AG04449 (cell line): ENCODE measurements at regions not wholly inside any gene's neighbourhood (a gene's known extent, or its start where the extent isn't known, plus 50 kb on each side); places are given as distances from the start of the nearest gene placed in this dataset.

Source experiments
- CTCF ChIA-PET: fragments of 350-600 bp; formaldehyde crosslinking; extraction: SDS; loops from one replicate; lab custom pipeline; 2021; ENCODE audit warnings: antibody characterized with exemption; lab: Yijun Ruan, JAX
- POLR2A ChIA-PET: fragments of 400-600, 350-600 bp; formaldehyde crosslinking; extraction: SDS; loops from one replicate; lab custom pipeline; 2020; ENCODE audit warnings: antibody characterized with exemption, inconsistent platforms; lab: Yijun Ruan, JAX
- DNase-seq: peaks from one replicate; pipeline ENCODE4 v3.0.0-alpha.2; 2010; ENCODE audit warnings: low read depth, low spot score
- H3K4me3 ChIP-seq: 2 replicates; pipeline ENCODE4 v1.5.1; 2011; ENCODE audit warnings: low read depth, mild to moderate bottlenecking, control low read depth, low read length
- CTCF ChIP-seq: IDR thresholded peaks from one replicate; pipeline ENCODE4 v1.5.1; 2011; ENCODE audit warnings: mild to moderate bottlenecking, moderate library complexity, low read length, control low read depth, inconsistent platforms; ENCODE audit not compliant: insufficient read depth; ENCODE audit errors: missing control alignments

GRCh38 chr11:28834877-28835276 is 726.7 kb downstream of the METTL15 start:
- DNase-seq = peak; percentile 66
- no peak overlapping the region for H3K4me3 ChIP-seq
- no peak for TF ChIP-seq CTCF
- ChIA-PET POLR2A (interaction anchor here (0.7 to 1.1 kb wide), 7 partner anchors 47 to 1138 kb away, joined by 3 to 4 read pairs (median 3); partner anchors contain the start of gene BDNF), CTCF (no interaction called here)

- POLR2A ChIA-PET = no interaction called here
- CTCF ChIA-PET = no interaction called here
- TF ChIP-seq CTCF = no peak
- peak; percentile 98 for DNase-seq
- H3K4me3 ChIP-seq = no peak overlapping the region
Measured at GRCh38 chr11:28833670-28834069, 725.5 kb downstream of the METTL15 start.

GRCh38 chr11:28833169-28833568 is 725.0 kb downstream of the METTL15 start:
- DNase-seq = no peak
- CTCF ChIA-PET = no interaction called here
- no peak for TF ChIP-seq CTCF
- POLR2A ChIA-PET = no interaction called here
- H3K4me3 ChIP-seq = no peak overlapping the region

GRCh38 chr11:28826807-28827206 is 718.6 kb downstream of the METTL15 start:
- POLR2A ChIA-PET = no interaction called here
- no peak for DNase-seq
- no peak overlapping the region for H3K4me3 ChIP-seq
- CTCF ChIA-PET = no interaction called here
- no peak for TF ChIP-seq CTCF

- no peak for DNase-seq
- no peak for TF ChIP-seq CTCF
- H3K4me3 ChIP-seq = no peak overlapping the region
- ChIA-PET CTCF (interaction anchor here (1.2 kb wide), 1 partner anchor 337 kb away, joined by 3 read pairs; no protein-coding TSS in a partner anchor), POLR2A (no interaction called here)
Measured at GRCh38 chr11:28822576-28822975, 714.4 kb downstream of the METTL15 start.

- ChIA-PET POLR2A (no interaction called here), CTCF (no interaction called here)
- DNase-seq = no peak
- H3K4me3 ChIP-seq = no peak overlapping the region
- TF ChIP-seq CTCF = no peak
Measured at GRCh38 chr11:28820296-28820989, 712.3 kb downstream of the METTL15 start.
